GM23338 (cell line): ENCODE measurements at regions not wholly inside any gene's neighbourhood (a gene's known extent, or its start where the extent isn't known, plus 50 kb on each side); places are given as distances from the start of the nearest gene placed in this dataset.
A peak's percentile ranks its signal among the peaks of the same experiment; 100 is the strongest.

Source experiments
- ATAC-seq: fragments of 200-7000 bp; cut with Tn5 transposase; 3 replicates; pipeline ENCODE4 v1.9.1; 2020
- DNase-seq: peaks from one replicate; pipeline ENCODE4 v3.0.0-alpha.2; 2015; ENCODE audit warnings: low spot score
- H2AFZ ChIP-seq: fragments of 200-600 bp; sonication (generic); 2 replicates; pipeline ENCODE4 v1.8.0; 2016; ENCODE audit warnings: antibody characterized with exemption, mild to moderate bottlenecking, moderate library complexity
- H3F3A ChIP-seq: fragments of 200-600 bp; sonication (generic); replicated peaks from 2 replicates; pipeline ENCODE4 v1.8.0; 2017; ENCODE audit warnings: antibody characterized with exemption, mixed run types, low read depth
- H3K27ac ChIP-seq: fragments of 200-600 bp; sonication (generic); 2 replicates; pipeline ENCODE4 v1.6.1; 2016; ENCODE audit warnings: low read depth
- H3K27me3 ChIP-seq: fragments of 200-600 bp; sonication (generic); 2 replicates; pipeline ENCODE4 v1.8.0; 2016; ENCODE audit warnings: mild to moderate bottlenecking, mixed run types, moderate library complexity; ENCODE audit not compliant: insufficient read depth
- H3K36me3 ChIP-seq: fragments of 200-600 bp; sonication (generic); 2 replicates; pipeline ENCODE4 v1.8.0; 2016; ENCODE audit warnings: mild to moderate bottlenecking; ENCODE audit not compliant: insufficient read depth
- H3K4me1 ChIP-seq: fragments of 200-600 bp; sonication (generic); 2 replicates; pipeline ENCODE4 v1.8.0; 2016; ENCODE audit warnings: mild to moderate bottlenecking, moderate library complexity; ENCODE audit not compliant: insufficient read depth
- H3K4me2 ChIP-seq: fragments of 200-600 bp; sonication (generic); 2 replicates; pipeline ENCODE4 v1.7.1; 2017; ENCODE audit warnings: mixed run types
- H3K4me3 ChIP-seq: fragments of 200-600 bp; sonication (generic); 2 replicates; pipeline ENCODE4 v1.6.1; 2016; ENCODE audit warnings: mixed run types
- H3K79me2 ChIP-seq: fragments of 200-600 bp; sonication (generic); replicated peaks from 2 replicates; pipeline ENCODE4 v1.8.0; 2017; ENCODE audit warnings: mild to moderate bottlenecking; ENCODE audit not compliant: insufficient read depth
- H3K9me2 ChIP-seq: fragments of 200-600 bp; sonication (generic); 2 replicates; pipeline ENCODE4 v1.8.0; 2017; ENCODE audit not compliant: insufficient read depth
- H4K20me1 ChIP-seq: fragments of 200-600 bp; sonication (generic); replicated peaks from 2 replicates; pipeline ENCODE4 v1.8.0; 2017; ENCODE audit warnings: mild to moderate bottlenecking; ENCODE audit not compliant: insufficient read depth
- H3K27ac Mint-ChIP-seq: 2 replicates; pipeline ENCODE4 v1.8.0; 2020; ENCODE audit warnings: inconsistent platforms, mild to moderate bottlenecking, moderate library complexity, mixed read lengths
- H3K27me3 Mint-ChIP-seq: 3 replicates; pipeline ENCODE4 v1.8.0; 2022; ENCODE audit warnings: low read depth, mild to moderate bottlenecking, moderate library complexity, mixed read lengths, inconsistent platforms; ENCODE audit not compliant: insufficient read depth, poor library complexity
- H3K36me3 Mint-ChIP-seq: 3 replicates; pipeline ENCODE4 v1.8.0; 2021; ENCODE audit warnings: low read depth, mild to moderate bottlenecking, inconsistent platforms, moderate library complexity, mixed read lengths
- H3K4me1 Mint-ChIP-seq: 3 replicates; pipeline ENCODE4 v1.8.0; 2020; ENCODE audit warnings: mild to moderate bottlenecking, inconsistent platforms, mixed read lengths
- H3K4me3 Mint-ChIP-seq: 3 replicates; pipeline ENCODE4 v1.8.0; 2021; ENCODE audit warnings: moderate library complexity, mild to moderate bottlenecking, inconsistent platforms, mixed read lengths
- H3K9me3 Mint-ChIP-seq: 3 replicates; pipeline ENCODE4 v1.8.0; 2020; ENCODE audit warnings: moderate library complexity, mild to moderate bottlenecking, inconsistent platforms, mixed read lengths
- CREB1 ChIP-seq: fragments of 250-450 bp; sonication (Bioruptor Pico); IDR thresholded peaks from 2 replicates; pipeline ENCODE4 v1.5.0; 2020; ENCODE audit warnings: low read depth, mild to moderate bottlenecking, moderate library complexity
- CTCF ChIP-seq, 2 experiments: fragments of 200-600 bp in 1 of 2; sonication (generic) in 1 of 2; conservative IDR thresholded peaks; 2 replicates each; pipeline versions ENCODE4 v1.5.1 to v1.6.1; 2016 to 2017; ENCODE audit warnings: antibody characterized with exemption in 2 of 2, low read depth in 2 of 2, mild to moderate bottlenecking in 2 of 2, moderate library complexity in 1 of 2
- ETS1 ChIP-seq: IDR thresholded peaks from 2 replicates; pipeline ENCODE4 v1.6.1; 2016; ENCODE audit warnings: antibody characterized with exemption
- EZH2phosphoT487 ChIP-seq: fragments of 200-600 bp; sonication (generic); IDR thresholded peaks from one replicate; pipeline ENCODE4 v1.8.1; 2018; ENCODE audit warnings: antibody characterized with exemption; ENCODE audit not compliant: unreplicated experiment
- ZNF114 ChIP-seq: fragments of 250-450 bp; sonication (Bioruptor Pico); IDR thresholded peaks from 2 replicates; pipeline ENCODE4 v1.5.0; 2020; ENCODE audit warnings: mild to moderate bottlenecking, moderate library complexity
- ZNF331 ChIP-seq: fragments of 250-450 bp; sonication (Bioruptor Pico); IDR thresholded peaks from 2 replicates; pipeline ENCODE4 v1.5.0; 2020; ENCODE audit warnings: low read depth, mild to moderate bottlenecking, moderate library complexity
- ZNF462 ChIP-seq: fragments of 250-450 bp; sonication (Bioruptor Pico); IDR thresholded peaks from 2 replicates; pipeline ENCODE4 v1.5.0; 2020; ENCODE audit warnings: mild to moderate bottlenecking, moderate library complexity

GRCh38 chr4:188214861-188215260 is 75.6 kb downstream of the TRIML1 start:
- Mint-ChIP-seq H3K4me1 (no peaks in the 10 kb centered on the region; the same call in 2 of the 3 replicates), H3K27me3 (peaks cover 2% of the 10 kb centered on the region), H3K4me3 (no peak overlapping the region), H3K36me3 (0 out of 3 replicates have a peak, but pooled peaks cover 2% of the 10 kb centered on the region), H3K27ac (peak overlapping the region; percentile 10; the same call in 1 of the 2 replicates), H3K9me3 (peaks cover 6% of the 10 kb centered on the region; the same call in 2 of the 3 replicates)
- Histone ChIP-seq H3K4me1 (peaks cover 6% of the 10 kb centered on the region; the same call in 1 of the 2 replicates), H3K9me2 (no peaks in the 10 kb centered on the region), H3K27ac (no peak overlapping the region), H3F3A (no peaks in the 10 kb centered on the region), H3K79me2 (no peaks in the 10 kb centered on the region), H3K4me2 (no peak overlapping the region), H2AFZ (no peak overlapping the region), H3K36me3 (no peaks in the 10 kb centered on the region), H4K20me1 (no peaks in the 10 kb centered on the region), H3K4me3 (no peak overlapping the region), H3K27me3 (no peaks in the 10 kb centered on the region)
- TF ChIP-seq CTCF (conservative IDR thresholded peaks at IDR 0.05; ENCODE audit: low read depth in 2 of 2) (no peak), CREB1 (CRISPR knock-in tag) (no peak), EZH2phosphoT487 (no peak), ETS1 (no peak), ZNF462 (CRISPR knock-in tag) (no peak), ZNF331 (CRISPR knock-in tag) (no peak), ZNF114 (CRISPR knock-in tag) (no peak)
- no peak for DNase-seq
- ATAC-seq: no peak
